NCI-H2196 treated with DMSO at 0.1 percent for 48 hours (cell line): ENCODE measurements at regions not wholly inside any gene's neighbourhood (a gene's known extent, or its start where the extent isn't known, plus 50 kb on each side); places are given as distances from the start of the nearest gene placed in this dataset.
"Not testable (repeated sequence)": the region's sequence is repeated elsewhere in the genome, so short reads cannot be mapped to it uniquely, and the experiment has no call there.

ENCODE experiments used
- DNase-seq: peaks from one replicate; lab custom pipeline; 2025; ENCODE audit not compliant: unreplicated experiment; lab: John Stamatoyannopoulos, UW

- DNase-seq: not testable (repeated sequence)
These were observed 165.3 kb downstream of the OR2B2 start for GRCh38 chr6:27746860-27747259.

- DNase-seq: no peak
These were observed 168.4 kb downstream of the OR2B2 start for GRCh38 chr6:27743787-27744186.

GRCh38 chr6:27742833-27743573 is 169.2 kb downstream of the OR2B2 start:
- DNase-seq: no peak

- DNase-seq: not testable (repeated sequence)
These were observed 172.3 kb downstream of the OR2B2 start for GRCh38 chr6:27739902-27740301.

- DNase-seq: no peak
These were observed 175.5 kb downstream of the OR2B2 start for GRCh38 chr6:27736686-27737085.

- DNase-seq: no peak
These were observed 183.8 kb downstream of the OR2B2 start for GRCh38 chr6:27728442-27728841.

GRCh38 chr6:27726619-27727023 is 185.6 kb downstream of the OR2B2 start:
- DNase-seq: no peak

GRCh38 chr6:27720607-27721580 is 191.3 kb downstream of the OR2B2 start:
- no peak for DNase-seq

GRCh38 chr6:27719039-27719438 is 193.2 kb downstream of the OR2B2 start:
- not testable (repeated sequence) for DNase-seq

GRCh38 chr6:27706431-27706830 is 205.8 kb downstream of the OR2B2 start:
- no peak for DNase-seq

GRCh38 chr6:27700337-27700736 is 211.9 kb downstream of the OR2B2 start:
- no peak for DNase-seq

GRCh38 chr6:27694547-27694874 is 217.7 kb downstream of the OR2B2 start:
- DNase-seq: no peak

GRCh38 chr6:27693766-27694546 is 218.2 kb downstream of the OR2B2 start:
- DNase-seq: no peak

- DNase-seq: not testable (repeated sequence)
These were observed 219.2 kb upstream of the ZNF184 start for GRCh38 chr6:27692133-27692532.

GRCh38 chr6:27688014-27688586 is 215.2 kb upstream of the ZNF184 start:
- DNase-seq: peak; percentile 44

- DNase-seq: no peak
These were observed 214.5 kb upstream of the ZNF184 start for GRCh38 chr6:27687154-27688013.

- DNase-seq: no peak
These were observed 212.4 kb upstream of the ZNF184 start for GRCh38 chr6:27685279-27685678.

- DNase-seq: no peak
These were observed 211.6 kb upstream of the ZNF184 start for GRCh38 chr6:27684264-27685211.
